Epithelial cell of esophagus (primary cell): ENCODE measurements at regions not wholly inside any gene's neighbourhood (a gene's known extent, or its start where the extent isn't known, plus 50 kb on each side); places are given as distances from the start of the nearest gene placed in this dataset.
"Not testable (repeated sequence)": the region's sequence is repeated elsewhere in the genome, so short reads cannot be mapped to it uniquely, and the experiment has no call there.

Experiments
- DNase-seq: peaks from one replicate; pipeline ENCODE4 v3.0.0; 2010; ENCODE audit warnings: low read depth
- H3K4me3 ChIP-seq: 2 replicates; pipeline ENCODE4 v1.5.1; 2011; ENCODE audit warnings: mild to moderate bottlenecking, low read length, control low read depth
- TF ChIP-seq, protein P1 (sequence below): IDR thresholded peaks from 2 replicates; pipeline ENCODE4 v1.5.1; 2011; ENCODE audit warnings: low read depth, mild to moderate bottlenecking, low read length, control low read depth, inconsistent platforms; ENCODE audit not compliant: insufficient read depth; ENCODE audit errors: missing control alignments

DNA sequence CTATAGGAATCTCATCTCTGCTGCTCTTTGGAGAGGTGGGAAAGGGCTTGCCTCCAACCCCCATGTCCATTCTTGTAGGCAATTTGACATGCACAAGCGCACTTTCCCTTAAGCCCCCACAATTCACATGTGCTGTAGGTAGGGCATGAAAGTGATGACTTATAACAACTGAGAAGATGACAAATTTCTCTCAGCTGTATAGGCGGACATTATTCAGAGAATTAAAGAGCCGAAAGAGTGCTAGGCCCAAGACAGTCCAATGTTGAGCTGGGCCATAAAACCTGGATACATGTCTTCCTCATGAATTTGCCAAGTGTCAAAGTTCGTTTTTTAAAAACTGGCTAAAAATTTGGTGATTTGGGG, 106.3 kb upstream of the LYPLAL1 start:
- no peak overlapping the region for H3K4me3 ChIP-seq
- DNase-seq, result no peak
- TF ChIP-seq, protein P1, sequence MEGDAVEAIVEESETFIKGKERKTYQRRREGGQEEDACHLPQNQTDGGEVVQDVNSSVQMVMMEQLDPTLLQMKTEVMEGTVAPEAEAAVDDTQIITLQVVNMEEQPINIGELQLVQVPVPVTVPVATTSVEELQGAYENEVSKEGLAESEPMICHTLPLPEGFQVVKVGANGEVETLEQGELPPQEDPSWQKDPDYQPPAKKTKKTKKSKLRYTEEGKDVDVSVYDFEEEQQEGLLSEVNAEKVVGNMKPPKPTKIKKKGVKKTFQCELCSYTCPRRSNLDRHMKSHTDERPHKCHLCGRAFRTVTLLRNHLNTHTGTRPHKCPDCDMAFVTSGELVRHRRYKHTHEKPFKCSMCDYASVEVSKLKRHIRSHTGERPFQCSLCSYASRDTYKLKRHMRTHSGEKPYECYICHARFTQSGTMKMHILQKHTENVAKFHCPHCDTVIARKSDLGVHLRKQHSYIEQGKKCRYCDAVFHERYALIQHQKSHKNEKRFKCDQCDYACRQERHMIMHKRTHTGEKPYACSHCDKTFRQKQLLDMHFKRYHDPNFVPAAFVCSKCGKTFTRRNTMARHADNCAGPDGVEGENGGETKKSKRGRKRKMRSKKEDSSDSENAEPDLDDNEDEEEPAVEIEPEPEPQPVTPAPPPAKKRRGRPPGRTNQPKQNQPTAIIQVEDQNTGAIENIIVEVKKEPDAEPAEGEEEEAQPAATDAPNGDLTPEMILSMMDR, result no peak

DNA sequence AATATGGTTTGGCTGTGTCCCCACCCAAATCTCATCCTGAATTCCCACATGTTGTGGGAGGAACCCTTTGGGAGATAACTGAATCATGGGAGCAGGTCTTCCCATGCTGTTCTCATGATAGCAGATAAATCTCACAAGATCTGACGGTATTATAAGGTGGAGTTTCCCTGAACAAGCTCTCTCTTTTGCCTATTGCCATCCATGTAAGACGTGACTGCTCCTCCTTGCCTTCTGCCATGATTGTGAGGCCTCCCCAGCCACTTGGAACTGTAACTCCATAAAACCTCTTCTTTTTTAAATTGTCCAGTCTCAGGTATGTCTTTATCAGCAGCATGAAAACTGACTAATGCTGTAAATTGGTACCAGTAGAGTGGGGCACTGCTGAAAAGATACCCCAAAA, 103.3 kb upstream of the LYPLAL1 start:
- DNase-seq, H3K4me3 ChIP-seq: not testable (repeated sequence)

DNA sequence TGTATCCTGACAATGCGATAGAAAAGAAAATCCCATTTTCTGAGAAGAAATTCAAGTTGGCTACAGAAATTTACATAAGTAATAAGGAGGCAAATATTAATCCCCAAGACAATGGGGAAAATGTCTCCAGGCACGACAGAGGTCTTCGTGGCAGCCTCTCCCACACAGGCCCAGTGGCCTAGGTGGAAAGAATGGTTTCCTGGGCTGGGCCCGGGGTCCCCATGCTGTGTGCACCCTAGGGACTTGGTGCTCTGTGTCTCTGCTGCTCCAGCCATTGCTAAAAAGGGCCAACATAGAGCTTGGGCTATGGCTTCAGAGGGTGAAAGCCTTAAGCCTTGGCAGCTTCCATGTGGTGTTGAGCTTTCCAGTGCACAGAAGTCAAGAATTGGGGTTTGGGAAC, 102.5 kb upstream of the LYPLAL1 start:
- TF ChIP-seq, protein P1, result no peak
- no peak for DNase-seq
- H3K4me3 ChIP-seq, result no peak overlapping the region

DNA sequence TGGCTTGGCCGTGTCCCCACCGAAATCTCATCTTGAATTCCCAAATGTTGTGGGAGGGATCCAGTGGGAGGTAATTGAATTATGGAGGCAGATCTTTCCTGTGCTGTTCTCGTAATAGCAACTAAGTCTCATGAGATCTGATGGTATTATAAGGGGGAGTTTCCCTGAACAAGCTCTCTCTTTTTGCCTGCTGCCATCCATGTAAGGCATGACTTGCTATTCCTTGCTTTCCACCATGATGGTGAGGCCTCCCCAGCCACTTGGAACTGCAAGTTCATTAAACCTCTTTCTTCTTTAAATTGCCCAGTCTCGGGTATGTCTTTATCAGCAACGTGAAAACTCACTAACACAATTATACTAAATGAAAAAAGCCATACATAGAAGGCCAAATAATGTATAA, 101.3 kb upstream of the LYPLAL1 start:
- TF ChIP-seq, protein P1, result no peak

DNA sequence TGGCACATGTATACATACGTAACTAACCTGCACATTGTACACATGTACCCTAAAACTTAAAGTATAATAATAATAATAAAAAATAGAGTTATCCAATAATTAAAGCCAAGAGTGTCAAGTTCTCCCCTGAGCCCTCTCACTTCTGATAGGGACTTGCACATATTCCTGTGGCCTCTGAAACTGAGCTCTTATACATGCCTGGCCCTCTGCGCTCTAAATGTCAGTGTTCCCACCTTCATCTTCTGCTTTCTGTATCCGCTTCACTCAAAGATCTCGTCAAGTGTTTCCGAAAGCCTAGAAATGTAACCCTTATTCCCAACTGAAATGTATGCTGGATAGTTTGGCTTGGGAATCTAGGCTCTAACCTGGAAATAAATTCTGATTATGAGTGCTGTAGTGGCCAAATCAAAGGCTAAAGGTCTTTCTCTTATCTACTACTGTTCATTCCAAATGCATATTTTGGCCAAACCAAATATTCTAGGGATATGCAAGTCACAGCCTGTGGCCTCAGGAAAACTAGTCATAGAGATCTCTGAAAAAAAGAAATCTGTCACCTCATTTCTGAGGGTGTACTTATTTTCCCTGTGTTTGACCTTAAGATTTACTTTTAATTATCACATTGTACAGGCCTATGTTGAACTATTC, 99.5 kb upstream of the LYPLAL1 start:
- TF ChIP-seq, protein P1, result no peak
- DNase-seq, result no peak
- no peak overlapping the region for H3K4me3 ChIP-seq

More for the DNA sequence above, 101.3 kb upstream of the LYPLAL1 start:
- DNase-seq, result no peak
- H3K4me3 ChIP-seq, result no peak overlapping the region

DNA sequence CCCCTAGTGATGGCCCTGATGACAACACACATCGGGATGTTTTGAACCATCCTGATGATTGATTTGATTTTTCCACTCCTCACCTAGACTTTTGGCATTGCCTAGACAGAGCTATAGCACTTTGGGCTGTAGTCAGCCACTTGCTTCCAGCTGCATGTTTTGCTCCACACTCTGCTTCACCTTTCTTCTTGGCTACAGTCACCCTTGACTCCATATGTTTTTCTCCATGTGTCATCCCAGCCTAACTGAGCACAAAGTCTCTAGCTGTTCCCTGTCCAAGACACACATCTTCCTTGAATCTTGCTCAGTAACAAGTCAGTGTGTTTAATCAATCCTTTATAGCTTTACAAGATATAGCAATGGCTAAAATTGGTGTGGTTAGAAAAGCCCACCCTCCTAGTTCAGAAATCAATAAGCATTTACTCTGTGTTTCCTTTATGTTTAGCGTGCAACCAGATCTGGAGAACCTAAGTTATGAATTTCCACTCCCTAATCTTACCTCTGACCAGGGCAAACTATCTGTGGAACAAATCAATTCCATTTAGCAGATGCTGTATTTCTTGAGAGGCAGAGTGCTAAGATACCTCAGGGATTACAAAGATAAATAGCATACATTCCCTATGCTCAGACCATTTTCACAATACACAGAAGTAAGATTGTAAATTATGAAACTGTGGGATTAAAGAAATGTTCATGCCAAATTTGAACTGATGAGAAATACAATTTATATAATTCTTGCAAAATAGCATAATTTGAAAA, 98.4 kb upstream of the LYPLAL1 start:
- DNase-seq, result no peak
- TF ChIP-seq, protein P1, result no peak
- no peak overlapping the region for H3K4me3 ChIP-seq

DNA sequence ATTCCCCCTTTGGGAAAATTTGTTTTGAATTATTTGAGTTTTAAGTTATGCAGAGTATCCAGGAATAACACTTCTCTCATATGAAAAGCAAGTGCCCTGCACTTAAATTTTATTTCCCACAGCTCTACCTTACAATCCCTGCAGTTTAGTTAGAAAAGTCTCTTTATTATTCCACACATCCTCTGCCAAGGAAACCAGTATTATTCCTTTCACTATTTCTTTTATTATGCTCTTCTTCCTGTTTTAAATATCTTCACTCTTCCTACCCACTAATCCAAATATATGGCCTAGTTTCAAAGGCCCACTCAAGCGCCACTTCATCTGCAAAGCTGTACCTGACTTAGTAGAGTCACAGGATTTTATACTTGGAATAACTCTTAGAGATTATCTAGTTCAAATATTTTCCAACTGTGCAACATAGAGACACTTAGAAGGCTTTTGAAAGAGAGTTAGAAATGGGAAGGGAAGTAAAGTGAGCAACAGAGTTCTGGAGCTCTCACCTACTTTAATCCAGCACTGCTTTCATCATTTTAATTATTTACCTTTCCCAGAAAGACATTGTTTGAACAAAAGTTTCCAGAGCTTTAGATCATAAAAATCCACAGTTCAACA, 97.2 kb upstream of the LYPLAL1 start:
- TF ChIP-seq, protein P1, result no peak

DNA sequence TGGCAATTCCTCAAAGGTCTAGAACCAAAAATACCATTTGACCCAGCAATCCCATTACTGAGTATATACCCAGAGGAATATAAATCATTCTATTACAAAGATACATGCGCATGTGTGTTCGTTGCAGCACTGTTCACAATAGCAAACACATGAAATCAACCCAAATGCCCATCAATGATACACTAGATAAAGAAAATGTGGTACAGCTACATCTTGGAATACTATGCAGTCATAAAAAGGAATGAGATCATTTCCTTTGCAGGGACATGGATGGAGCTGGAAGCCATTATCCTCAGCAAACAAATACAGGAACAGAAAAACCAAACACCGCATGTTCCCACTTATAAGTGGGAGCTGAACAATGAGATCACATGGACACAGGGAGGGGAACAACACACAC, 95.9 kb upstream of the LYPLAL1 start:
- H3K4me3 ChIP-seq, DNase-seq: not testable (repeated sequence)

More for the DNA sequence above, 97.2 kb upstream of the LYPLAL1 start:
- no peak for DNase-seq
- H3K4me3 ChIP-seq, result no peak overlapping the region
